Transverse colon (tissue), 4 donors: ENCODE measurements at regions not wholly inside any gene's neighbourhood (a gene's known extent, or its start where the extent isn't known, plus 50 kb on each side); places are given as distances from the start of the nearest gene placed in this dataset.

ENCODE experiments used
- DNase-seq: peaks from one replicate; pipeline ENCODE4 v3.0.0-alpha.2; 2019
- H3K27ac ChIP-seq, 4 donors: fragments of 200-600 bp; sonication (generic); 2 replicates each; pipeline ENCODE4 v1.5.1; 2016 to 2018; ENCODE audit warnings: inconsistent platforms in 4 of 4
- H3K27me3 ChIP-seq: fragments of 200-600 bp; sonication (generic); 2 replicates; pipeline ENCODE4 v1.5.1; 2017; ENCODE audit warnings: inconsistent platforms
- H3K36me3 ChIP-seq, 4 donors: fragments of 200-600 bp; sonication (generic); 2 replicates each; pipeline ENCODE4 v1.5.1; 2017 to 2019; ENCODE audit warnings: inconsistent platforms in 4 of 4
- H3K4me1 ChIP-seq, 4 donors: fragments of 200-600 bp; sonication (generic); 2 replicates each; pipeline ENCODE4 v1.5.1; 2017 to 2020; ENCODE audit warnings: inconsistent platforms in 4 of 4
- H3K4me3 ChIP-seq, 4 donors: fragments of 200-600 bp; sonication (generic); 1 replicate in 1 of 4; 2 replicates in 3 of 4; pipeline versions ENCODE4 v1.5.1 to v1.6.1; 2017 to 2019; ENCODE audit warnings: inconsistent platforms in 4 of 4
- H3K9me3 ChIP-seq, 2 donors: fragments of 200-600 bp; sonication (generic); 2 replicates each; pipeline ENCODE4 v1.5.1; 2017 to 2019; ENCODE audit warnings: inconsistent platforms in 2 of 2
- EP300 ChIP-seq: sonication (generic); formaldehyde crosslinking; IDR thresholded peaks from one replicate; pipeline ENCODE4 v1.6.1; 2017; ENCODE audit warnings: antibody characterized with exemption, low read depth
- POLR2A ChIP-seq: fragments of 450-650 bp; IDR thresholded peaks from one replicate; pipeline ENCODE4 v1.6.1; 2016; ENCODE audit warnings: antibody characterized with exemption, mild to moderate bottlenecking, moderate library complexity
- POLR2AphosphoS5 ChIP-seq, 3 donors: sonication (generic); formaldehyde crosslinking; IDR thresholded peaks; one replicate each; pipeline ENCODE4 v1.6.1; 2016; ENCODE audit warnings: antibody characterized with exemption in 3 of 3
- WGBS, 2 donors: methylation state at CpG; one replicate each; pipeline ENCODE4 v1.1.5; 2018; ENCODE audit warnings: low coverage in 1 of 2; 5-methylcytosine and 5-hydroxymethylcytosine counted together
- in situ Hi-C, 4 donors: fragments of 200-750 bp; cut with MboI; loops; one replicate each; pipeline versions ENCODE4 v1.15.0 to v1.15.1; 2017; ENCODE audit warnings: low sequenced_read_pairs in 3 of 4, low pct_ligation_motif_present in 1 of 4, low pct_unique_long_range_greater_than_20kb in 1 of 4
- intact Hi-C: fragments of 100-400 bp; cut with DNase I; formaldehyde crosslinking; loops from one replicate; pipeline ENCODE4 v1.15.1; 2023; ENCODE audit warnings: low total_unique reads
- TF ChIP-seq, protein P1 (sequence below), 5 experiments: fragments of 200-600 bp in 3 of 5; fragments of 450-650 bp in 2 of 5; sonication (generic) in 3 of 5; IDR thresholded peaks; 1 replicate in 2 of 5; 2 replicates in 3 of 5; pipeline ENCODE4 v1.5.1; 2016 to 2017; ENCODE audit warnings: antibody characterized with exemption in 5 of 5, inconsistent platforms in 3 of 5, mild to moderate bottlenecking in 2 of 5, moderate library complexity in 1 of 5

DNA sequence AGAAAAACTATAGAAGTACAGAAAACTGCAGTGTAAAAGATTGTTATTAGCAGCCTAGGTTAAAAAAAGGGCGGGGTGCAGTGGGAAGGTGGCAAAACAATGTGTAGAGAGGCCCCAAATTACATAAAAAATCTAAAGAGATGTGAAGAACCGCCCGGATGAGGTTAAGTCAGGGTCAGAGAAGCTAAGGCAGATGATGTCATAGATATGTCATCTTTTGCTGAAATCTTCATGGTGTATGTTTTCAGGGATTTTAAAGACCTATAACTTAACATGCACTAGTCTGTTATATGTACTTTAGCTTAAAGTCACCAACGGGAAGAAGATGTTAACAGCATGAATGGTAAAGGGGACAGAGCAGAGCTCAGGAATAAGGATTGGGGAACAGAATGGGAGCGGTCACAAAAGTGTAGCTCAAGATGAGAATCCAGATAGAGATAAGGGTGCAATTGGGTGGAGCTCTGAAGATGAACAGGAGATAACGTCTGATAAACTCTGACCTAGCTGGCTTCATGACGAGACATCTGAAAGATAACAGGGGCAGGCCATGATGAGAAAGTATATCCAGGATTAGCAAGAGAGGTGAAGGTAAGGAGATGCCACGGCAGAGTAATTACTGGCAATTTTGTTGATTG is 83.4 kb downstream of the TFAP2A start:
- H3K27me3 ChIP-seq, result no peaks in the 10 kb centered on the region
- no peak for DNase-seq
- intact Hi-C loops, result no loop called here
- H3K9me3 ChIP-seq, result no peaks in the 10 kb centered on the region
- TF ChIP-seq POLR2A (no peak), EP300 (no peak), POLR2AphosphoS5 (IDR thresholded peaks at IDR 0.05) (no peak)
- TF ChIP-seq, protein P1, sequence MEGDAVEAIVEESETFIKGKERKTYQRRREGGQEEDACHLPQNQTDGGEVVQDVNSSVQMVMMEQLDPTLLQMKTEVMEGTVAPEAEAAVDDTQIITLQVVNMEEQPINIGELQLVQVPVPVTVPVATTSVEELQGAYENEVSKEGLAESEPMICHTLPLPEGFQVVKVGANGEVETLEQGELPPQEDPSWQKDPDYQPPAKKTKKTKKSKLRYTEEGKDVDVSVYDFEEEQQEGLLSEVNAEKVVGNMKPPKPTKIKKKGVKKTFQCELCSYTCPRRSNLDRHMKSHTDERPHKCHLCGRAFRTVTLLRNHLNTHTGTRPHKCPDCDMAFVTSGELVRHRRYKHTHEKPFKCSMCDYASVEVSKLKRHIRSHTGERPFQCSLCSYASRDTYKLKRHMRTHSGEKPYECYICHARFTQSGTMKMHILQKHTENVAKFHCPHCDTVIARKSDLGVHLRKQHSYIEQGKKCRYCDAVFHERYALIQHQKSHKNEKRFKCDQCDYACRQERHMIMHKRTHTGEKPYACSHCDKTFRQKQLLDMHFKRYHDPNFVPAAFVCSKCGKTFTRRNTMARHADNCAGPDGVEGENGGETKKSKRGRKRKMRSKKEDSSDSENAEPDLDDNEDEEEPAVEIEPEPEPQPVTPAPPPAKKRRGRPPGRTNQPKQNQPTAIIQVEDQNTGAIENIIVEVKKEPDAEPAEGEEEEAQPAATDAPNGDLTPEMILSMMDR (IDR thresholded peaks at IDR 0.05), result no peak
- in situ Hi-C loops, result no loop called here
- no peak overlapping the region for H3K4me3 ChIP-seq
- H3K4me1 ChIP-seq, result no peaks in the 10 kb centered on the region
- 62 to 68% methylated on average over 8 of the region's 8 CpGs for WGBS, 2 donors
- no peak overlapping the region for H3K27ac ChIP-seq
- H3K36me3 ChIP-seq, result no peaks in the 10 kb centered on the region

DNA sequence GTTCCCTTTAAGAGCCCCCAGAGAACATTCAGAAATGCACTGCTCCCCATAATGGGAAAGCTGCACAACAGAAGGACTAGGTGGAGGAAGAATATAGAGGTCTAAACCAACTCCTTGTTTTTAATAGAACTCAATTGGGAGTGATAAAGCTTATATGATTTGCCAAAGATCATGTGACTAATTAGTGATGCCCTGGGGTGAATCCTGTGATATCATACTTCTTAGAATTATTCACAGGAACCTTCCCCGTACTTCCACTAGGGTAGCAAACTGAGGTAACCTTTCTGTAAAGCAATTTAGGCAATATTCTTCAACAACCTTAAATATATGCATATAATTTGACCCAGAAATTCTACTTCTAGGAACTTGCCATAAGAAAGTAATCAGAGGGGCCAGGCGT is 84.4 kb downstream of the TFAP2A start:
- no peak for TF ChIP-seq POLR2AphosphoS5 (IDR thresholded peaks at IDR 0.05)
- TF ChIP-seq POLR2A, result no peak
- TF ChIP-seq EP300, result no peak
- TF ChIP-seq, protein P1 (IDR thresholded peaks at IDR 0.05), result no peak
- 71 to 84% methylated on average over 1 to 2 of the region's 2 CpGs for WGBS, 2 donors
- no peak for DNase-seq
- in situ Hi-C loops, result no loop called here
- Histone ChIP-seq H3K27me3 (no peaks in the 10 kb centered on the region), H3K4me1 (no peaks in the 10 kb centered on the region), H3K4me3 (no peak overlapping the region), H3K9me3 (no peaks in the 10 kb centered on the region), H3K36me3 (no peaks in the 10 kb centered on the region), H3K27ac (no peak overlapping the region)
- intact Hi-C loops, result no loop called here

GRCh38 chr6:10323018-10323417 is 91.9 kb downstream of the TFAP2A start:
- H3K9me3 ChIP-seq, result no peaks in the 10 kb centered on the region
- H3K36me3 ChIP-seq, result no peaks in the 10 kb centered on the region
- H3K27ac ChIP-seq, result no peak overlapping the region
- intact Hi-C loops (loop anchor here (1.0 kb wide), 1 partner anchor 29 kb away; no protein-coding TSS in a partner anchor), in situ Hi-C loops (no loop called here)
- no peak for DNase-seq
- WGBS, 2 donors, result 86 to 89% methylated on average over 2 of the region's 2 CpGs
- no peak overlapping the region for H3K4me3 ChIP-seq
- no peaks in the 10 kb centered on the region for H3K4me1 ChIP-seq
- TF ChIP-seq POLR2AphosphoS5 (IDR thresholded peaks at IDR 0.05) (no peak), EP300 (no peak), POLR2A (no peak)
- TF ChIP-seq, protein P1 (IDR thresholded peaks at IDR 0.05), result no peak
- no peaks in the 10 kb centered on the region for H3K27me3 ChIP-seq

DNA sequence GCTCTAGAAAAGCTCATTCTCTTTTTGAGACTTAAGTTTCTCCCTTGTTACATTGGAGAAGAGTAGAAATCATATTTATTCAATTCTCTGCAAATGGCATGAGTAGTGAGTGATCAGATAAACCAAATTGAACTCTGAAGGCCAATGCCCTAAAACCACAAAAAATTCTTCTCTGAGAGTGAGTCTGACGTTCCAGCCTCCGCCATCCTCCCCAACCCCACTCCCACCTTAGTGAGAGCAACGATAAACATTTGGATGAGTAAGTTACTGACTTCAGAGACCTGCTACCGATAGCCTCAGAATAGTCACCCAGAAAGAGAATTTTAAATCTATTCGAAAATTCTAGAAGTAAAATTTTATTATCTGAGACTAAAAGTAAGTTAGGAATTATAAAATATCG is 94.6 kb downstream of the TFAP2A start:
- in situ Hi-C loops, result no loop called here
- no peak overlapping the region for H3K4me3 ChIP-seq
- H3K36me3 ChIP-seq, result no peaks in the 10 kb centered on the region
- 75 to 84% methylated on average over 4 to 6 of the region's 6 CpGs for WGBS, 2 donors
- H3K27ac ChIP-seq, result no peak overlapping the region
- H3K4me1 ChIP-seq, result no peaks in the 10 kb centered on the region
- intact Hi-C loops, result no loop called here
- no peaks in the 10 kb centered on the region for H3K27me3 ChIP-seq
- no peaks in the 10 kb centered on the region for H3K9me3 ChIP-seq
- no peak for TF ChIP-seq EP300
- no peak for TF ChIP-seq POLR2A
- TF ChIP-seq, protein P1 (IDR thresholded peaks at IDR 0.05), result no peak
- TF ChIP-seq POLR2AphosphoS5 (IDR thresholded peaks at IDR 0.05), result no peak
- no peak for DNase-seq
